HepG2 (cell line): ENCODE measurements at regions not wholly inside any gene's neighbourhood (a gene's known extent, or its start where the extent isn't known, plus 50 kb on each side); places are given as distances from the start of the nearest gene placed in this dataset.

Experiments used
- CAMTA2 ChIP-seq: sonication (generic); formaldehyde crosslinking; IDR thresholded peaks from 2 replicates; pipeline ENCODE4 v1.4.0; 2020; ENCODE audit warnings: mild to moderate bottlenecking, missing genetic modification reagents, borderline replicate concordance
- JUN ChIP-seq: sonication (generic); formaldehyde crosslinking; IDR thresholded peaks from 2 replicates; pipeline ENCODE4 v1.4.0; 2020; ENCODE audit warnings: mild to moderate bottlenecking, missing genetic modification reagents
- KDM1A ChIP-seq: IDR thresholded peaks from 2 replicates; pipeline ENCODE4 v1.6.1; 2016; ENCODE audit warnings: missing compliant biosample characterization
- MAFF ChIP-seq: IDR thresholded peaks from 2 replicates; pipeline ENCODE4 v1.6.1; 2011; ENCODE audit warnings: low read depth, low read length, improper control_type of control experiment
- RFX5 ChIP-seq: IDR thresholded peaks from 2 replicates; pipeline ENCODE4 v1.6.1; 2011; ENCODE audit warnings: low read depth, low read length, improper control_type of control experiment
- ZKSCAN8 ChIP-seq: IDR thresholded peaks from 2 replicates; pipeline ENCODE4 v1.6.1; 2016; ENCODE audit warnings: borderline replicate concordance, missing genetic modification reagents, missing compliant biosample characterization
- ZNF350 ChIP-seq: sonication (generic); formaldehyde crosslinking; IDR thresholded peaks from 2 replicates; pipeline ENCODE4 v1.4.0; 2020; ENCODE audit warnings: mild to moderate bottlenecking, low read depth, missing genetic modification reagents, borderline replicate concordance
- ZNF775 ChIP-seq: sonication (generic); formaldehyde crosslinking; IDR thresholded peaks from 2 replicates; pipeline ENCODE4 v1.4.0; 2020; ENCODE audit warnings: missing genetic modification reagents, mild to moderate bottlenecking, moderate library complexity, borderline replicate concordance
- TF ChIP-seq, protein P1 (sequence below): sonication (generic); formaldehyde crosslinking; IDR thresholded peaks from 2 replicates; pipeline ENCODE4 v1.4.0; 2020; ENCODE audit warnings: mild to moderate bottlenecking, missing genetic modification reagents
- TF ChIP-seq, protein P2 (sequence below): fragments of 450-650 bp; IDR thresholded peaks from 2 replicates; pipeline ENCODE4 v1.6.1; 2016
- TF ChIP-seq, protein P3 (sequence below): sonication (generic); formaldehyde crosslinking; IDR thresholded peaks from 2 replicates; pipeline ENCODE4 v1.4.0; 2020; ENCODE audit warnings: missing genetic modification reagents; ENCODE audit errors: not compliant biosample characterization
- TF ChIP-seq, protein P4 (sequence below): fragments of 450-650 bp; IDR thresholded peaks from 2 replicates; pipeline ENCODE4 v1.6.1; 2017; ENCODE audit warnings: mild to moderate bottlenecking
- TF ChIP-seq, protein P5 (sequence below): fragments of 450-650 bp; IDR thresholded peaks from 2 replicates; pipeline ENCODE4 v1.6.1; 2017
- TF ChIP-seq, protein P6 (sequence below): sonication (generic); formaldehyde crosslinking; IDR thresholded peaks from 2 replicates; pipeline ENCODE4 v1.4.0; 2020; ENCODE audit warnings: mild to moderate bottlenecking, missing genetic modification reagents

DNA sequence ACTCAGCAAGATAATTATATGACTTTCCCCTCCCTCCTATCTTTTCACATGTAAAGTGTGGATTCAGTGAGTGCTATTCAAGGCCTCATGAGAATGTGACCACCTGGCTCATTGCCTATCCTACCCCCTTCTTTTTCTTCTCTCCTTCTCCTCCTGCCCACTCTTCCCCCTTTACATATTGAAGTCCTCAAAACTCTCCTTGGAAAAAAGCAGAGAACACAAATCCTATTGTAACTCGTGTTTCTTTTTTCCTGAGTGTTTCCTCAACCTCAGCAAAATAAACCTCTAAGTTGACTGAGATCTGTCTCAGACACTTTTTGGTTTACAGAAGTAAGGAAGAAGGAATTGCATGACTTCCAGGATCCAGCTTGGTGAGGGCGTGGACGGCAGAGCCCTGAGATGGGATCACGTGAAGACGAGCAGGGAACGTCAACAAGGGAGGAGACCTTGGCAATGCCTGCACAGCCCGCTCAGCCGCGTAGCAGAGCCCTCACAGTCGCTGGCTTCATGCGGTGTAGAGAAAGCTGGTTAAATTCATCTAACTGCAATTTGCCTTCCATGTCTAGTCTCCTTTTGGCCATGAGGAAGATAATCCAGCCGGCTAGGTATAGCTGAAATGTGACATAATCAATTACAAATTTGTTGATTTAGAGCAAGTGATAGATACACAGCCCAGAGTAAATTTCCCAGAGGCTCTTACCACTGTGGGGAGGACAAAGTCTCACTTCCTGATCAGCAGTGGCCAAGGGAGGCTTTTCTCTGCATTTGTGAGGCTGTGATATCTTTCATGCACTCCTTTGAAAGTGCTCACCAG, 75.7 kb downstream of the LYZL2 start (continued):
- TF ChIP-seq, protein P1, sequence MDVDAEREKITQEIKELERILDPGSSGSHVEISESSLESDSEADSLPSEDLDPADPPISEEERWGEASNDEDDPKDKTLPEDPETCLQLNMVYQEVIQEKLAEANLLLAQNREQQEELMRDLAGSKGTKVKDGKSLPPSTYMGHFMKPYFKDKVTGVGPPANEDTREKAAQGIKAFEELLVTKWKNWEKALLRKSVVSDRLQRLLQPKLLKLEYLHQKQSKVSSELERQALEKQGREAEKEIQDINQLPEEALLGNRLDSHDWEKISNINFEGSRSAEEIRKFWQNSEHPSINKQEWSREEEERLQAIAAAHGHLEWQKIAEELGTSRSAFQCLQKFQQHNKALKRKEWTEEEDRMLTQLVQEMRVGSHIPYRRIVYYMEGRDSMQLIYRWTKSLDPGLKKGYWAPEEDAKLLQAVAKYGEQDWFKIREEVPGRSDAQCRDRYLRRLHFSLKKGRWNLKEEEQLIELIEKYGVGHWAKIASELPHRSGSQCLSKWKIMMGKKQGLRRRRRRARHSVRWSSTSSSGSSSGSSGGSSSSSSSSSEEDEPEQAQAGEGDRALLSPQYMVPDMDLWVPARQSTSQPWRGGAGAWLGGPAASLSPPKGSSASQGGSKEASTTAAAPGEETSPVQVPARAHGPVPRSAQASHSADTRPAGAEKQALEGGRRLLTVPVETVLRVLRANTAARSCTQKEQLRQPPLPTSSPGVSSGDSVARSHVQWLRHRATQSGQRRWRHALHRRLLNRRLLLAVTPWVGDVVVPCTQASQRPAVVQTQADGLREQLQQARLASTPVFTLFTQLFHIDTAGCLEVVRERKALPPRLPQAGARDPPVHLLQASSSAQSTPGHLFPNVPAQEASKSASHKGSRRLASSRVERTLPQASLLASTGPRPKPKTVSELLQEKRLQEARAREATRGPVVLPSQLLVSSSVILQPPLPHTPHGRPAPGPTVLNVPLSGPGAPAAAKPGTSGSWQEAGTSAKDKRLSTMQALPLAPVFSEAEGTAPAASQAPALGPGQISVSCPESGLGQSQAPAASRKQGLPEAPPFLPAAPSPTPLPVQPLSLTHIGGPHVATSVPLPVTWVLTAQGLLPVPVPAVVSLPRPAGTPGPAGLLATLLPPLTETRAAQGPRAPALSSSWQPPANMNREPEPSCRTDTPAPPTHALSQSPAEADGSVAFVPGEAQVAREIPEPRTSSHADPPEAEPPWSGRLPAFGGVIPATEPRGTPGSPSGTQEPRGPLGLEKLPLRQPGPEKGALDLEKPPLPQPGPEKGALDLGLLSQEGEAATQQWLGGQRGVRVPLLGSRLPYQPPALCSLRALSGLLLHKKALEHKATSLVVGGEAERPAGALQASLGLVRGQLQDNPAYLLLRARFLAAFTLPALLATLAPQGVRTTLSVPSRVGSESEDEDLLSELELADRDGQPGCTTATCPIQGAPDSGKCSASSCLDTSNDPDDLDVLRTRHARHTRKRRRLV, result no peak
- TF ChIP-seq, protein P2, sequence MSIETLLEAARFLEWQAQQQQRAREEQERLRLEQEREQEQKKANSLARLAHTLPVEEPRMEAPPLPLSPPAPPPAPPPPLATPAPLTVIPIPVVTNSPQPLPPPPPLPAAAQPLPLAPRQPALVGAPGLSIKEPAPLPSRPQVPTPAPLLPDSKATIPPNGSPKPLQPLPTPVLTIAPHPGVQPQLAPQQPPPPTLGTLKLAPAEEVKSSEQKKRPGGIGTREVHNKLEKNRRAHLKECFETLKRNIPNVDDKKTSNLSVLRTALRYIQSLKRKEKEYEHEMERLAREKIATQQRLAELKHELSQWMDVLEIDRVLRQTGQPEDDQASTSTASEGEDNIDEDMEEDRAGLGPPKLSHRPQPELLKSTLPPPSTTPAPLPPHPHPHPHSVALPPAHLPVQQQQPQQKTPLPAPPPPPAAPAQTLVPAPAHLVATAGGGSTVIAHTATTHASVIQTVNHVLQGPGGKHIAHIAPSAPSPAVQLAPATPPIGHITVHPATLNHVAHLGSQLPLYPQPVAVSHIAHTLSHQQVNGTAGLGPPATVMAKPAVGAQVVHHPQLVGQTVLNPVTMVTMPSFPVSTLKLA, result no peak
- TF ChIP-seq ZKSCAN8 (CRISPR knock-in tag) (peak; percentile 67; the same call in 1 of the 2 replicates), RFX5 (no peak), JUN (CRISPR knock-in tag) (no peak), KDM1A (CRISPR knock-in tag) (peak; percentile 46; the same call in 1 of the 2 replicates), CAMTA2 (CRISPR knock-in tag) (no peak), MAFF (no peak), ZNF775 (no peak), ZNF350 (CRISPR knock-in tag) (peak; percentile 69; the same call in 1 of the 2 replicates)
- TF ChIP-seq, protein P3, sequence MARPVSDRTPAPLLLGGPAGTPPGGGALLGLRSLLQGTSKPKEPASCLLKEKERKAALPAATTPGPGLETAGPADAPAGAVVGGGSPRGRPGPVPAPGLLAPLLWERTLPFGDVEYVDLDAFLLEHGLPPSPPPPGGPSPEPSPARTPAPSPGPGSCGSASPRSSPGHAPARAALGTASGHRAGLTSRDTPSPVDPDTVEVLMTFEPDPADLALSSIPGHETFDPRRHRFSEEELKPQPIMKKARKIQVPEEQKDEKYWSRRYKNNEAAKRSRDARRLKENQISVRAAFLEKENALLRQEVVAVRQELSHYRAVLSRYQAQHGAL, result no peak
- TF ChIP-seq, protein P4, sequence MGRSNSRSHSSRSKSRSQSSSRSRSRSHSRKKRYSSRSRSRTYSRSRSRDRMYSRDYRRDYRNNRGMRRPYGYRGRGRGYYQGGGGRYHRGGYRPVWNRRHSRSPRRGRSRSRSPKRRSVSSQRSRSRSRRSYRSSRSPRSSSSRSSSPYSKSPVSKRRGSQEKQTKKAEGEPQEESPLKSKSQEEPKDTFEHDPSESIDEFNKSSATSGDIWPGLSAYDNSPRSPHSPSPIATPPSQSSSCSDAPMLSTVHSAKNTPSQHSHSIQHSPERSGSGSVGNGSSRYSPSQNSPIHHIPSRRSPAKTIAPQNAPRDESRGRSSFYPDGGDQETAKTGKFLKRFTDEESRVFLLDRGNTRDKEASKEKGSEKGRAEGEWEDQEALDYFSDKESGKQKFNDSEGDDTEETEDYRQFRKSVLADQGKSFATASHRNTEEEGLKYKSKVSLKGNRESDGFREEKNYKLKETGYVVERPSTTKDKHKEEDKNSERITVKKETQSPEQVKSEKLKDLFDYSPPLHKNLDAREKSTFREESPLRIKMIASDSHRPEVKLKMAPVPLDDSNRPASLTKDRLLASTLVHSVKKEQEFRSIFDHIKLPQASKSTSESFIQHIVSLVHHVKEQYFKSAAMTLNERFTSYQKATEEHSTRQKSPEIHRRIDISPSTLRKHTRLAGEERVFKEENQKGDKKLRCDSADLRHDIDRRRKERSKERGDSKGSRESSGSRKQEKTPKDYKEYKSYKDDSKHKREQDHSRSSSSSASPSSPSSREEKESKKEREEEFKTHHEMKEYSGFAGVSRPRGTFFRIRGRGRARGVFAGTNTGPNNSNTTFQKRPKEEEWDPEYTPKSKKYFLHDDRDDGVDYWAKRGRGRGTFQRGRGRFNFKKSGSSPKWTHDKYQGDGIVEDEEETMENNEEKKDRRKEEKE, result no peak
- TF ChIP-seq, protein P5, sequence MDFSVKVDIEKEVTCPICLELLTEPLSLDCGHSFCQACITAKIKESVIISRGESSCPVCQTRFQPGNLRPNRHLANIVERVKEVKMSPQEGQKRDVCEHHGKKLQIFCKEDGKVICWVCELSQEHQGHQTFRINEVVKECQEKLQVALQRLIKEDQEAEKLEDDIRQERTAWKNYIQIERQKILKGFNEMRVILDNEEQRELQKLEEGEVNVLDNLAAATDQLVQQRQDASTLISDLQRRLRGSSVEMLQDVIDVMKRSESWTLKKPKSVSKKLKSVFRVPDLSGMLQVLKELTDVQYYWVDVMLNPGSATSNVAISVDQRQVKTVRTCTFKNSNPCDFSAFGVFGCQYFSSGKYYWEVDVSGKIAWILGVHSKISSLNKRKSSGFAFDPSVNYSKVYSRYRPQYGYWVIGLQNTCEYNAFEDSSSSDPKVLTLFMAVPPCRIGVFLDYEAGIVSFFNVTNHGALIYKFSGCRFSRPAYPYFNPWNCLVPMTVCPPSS, result no peak
- TF ChIP-seq, protein P6, sequence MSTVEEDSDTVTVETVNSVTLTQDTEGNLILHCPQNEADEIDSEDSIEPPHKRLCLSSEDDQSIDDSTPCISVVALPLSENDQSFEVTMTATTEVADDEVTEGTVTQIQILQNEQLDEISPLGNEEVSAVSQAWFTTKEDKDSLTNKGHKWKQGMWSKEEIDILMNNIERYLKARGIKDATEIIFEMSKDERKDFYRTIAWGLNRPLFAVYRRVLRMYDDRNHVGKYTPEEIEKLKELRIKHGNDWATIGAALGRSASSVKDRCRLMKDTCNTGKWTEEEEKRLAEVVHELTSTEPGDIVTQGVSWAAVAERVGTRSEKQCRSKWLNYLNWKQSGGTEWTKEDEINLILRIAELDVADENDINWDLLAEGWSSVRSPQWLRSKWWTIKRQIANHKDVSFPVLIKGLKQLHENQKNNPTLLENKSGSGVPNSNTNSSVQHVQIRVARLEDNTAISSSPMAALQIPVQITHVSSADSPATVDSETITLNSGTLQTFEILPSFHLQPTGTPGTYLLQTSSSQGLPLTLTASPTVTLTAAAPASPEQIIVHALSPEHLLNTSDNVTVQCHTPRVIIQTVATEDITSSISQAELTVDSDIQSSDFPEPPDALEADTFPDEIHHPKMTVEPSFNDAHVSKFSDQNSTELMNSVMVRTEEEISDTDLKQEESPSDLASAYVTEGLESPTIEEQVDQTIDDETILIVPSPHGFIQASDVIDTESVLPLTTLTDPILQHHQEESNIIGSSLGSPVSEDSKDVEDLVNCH, result no peak
